Esophagus muscularis mucosa (tissue), 4 donors: ENCODE measurements at regions not wholly inside any gene's neighbourhood (a gene's known extent, or its start where the extent isn't known, plus 50 kb on each side); places are given as distances from the start of the nearest gene placed in this dataset.

Experiments
- DNase-seq: peaks from one replicate; pipeline ENCODE4 v3.0.0-alpha.2; 2017; ENCODE audit errors: extremely low spot score
- H3K27ac ChIP-seq, 4 donors: fragments of 200-600 bp; sonication (generic); replicated peaks in 1 of 4; 1 replicate in 3 of 4; 2 replicates in 1 of 4; pipeline ENCODE4 v1.5.1; 2016 to 2019; ENCODE audit warnings: mild to moderate bottlenecking in 1 of 4
- H3K27me3 ChIP-seq, 4 donors: fragments of 200-600 bp; sonication (generic); one replicate each; pipeline versions ENCODE4 v1.5.1 to v1.6.0; 2016 to 2019
- H3K36me3 ChIP-seq, 4 donors: fragments of 200-600 bp; sonication (generic); one replicate each; pipeline ENCODE4 v1.5.1; 2016 to 2019
- H3K4me1 ChIP-seq, 4 donors: fragments of 200-600 bp; sonication (generic); one replicate each; pipeline ENCODE4 v1.5.1; 2016 to 2019
- H3K4me3 ChIP-seq, 4 donors: fragments of 200-600 bp; sonication (generic); 1 replicate in 2 of 4; 2 replicates in 2 of 4; pipeline ENCODE4 v1.5.1; 2016 to 2019; ENCODE audit warnings: mild to moderate bottlenecking in 4 of 4, moderate library complexity in 1 of 4
- H3K9me3 ChIP-seq, 4 donors: fragments of 200-600 bp; sonication (generic); 1 replicate in 3 of 4; 2 replicates in 1 of 4; pipeline ENCODE4 v1.5.1; 2016 to 2019
- EP300 ChIP-seq: sonication (generic); formaldehyde crosslinking; IDR thresholded peaks from one replicate; pipeline ENCODE4 v1.6.1; 2017; ENCODE audit warnings: antibody characterized with exemption
- POLR2A ChIP-seq: fragments of 450-650 bp; IDR thresholded peaks from one replicate; pipeline ENCODE4 v1.6.1; 2017; ENCODE audit warnings: antibody characterized with exemption, moderate library complexity, mild to moderate bottlenecking, low read depth
- POLR2AphosphoS5 ChIP-seq, 2 donors: sonication (generic); formaldehyde crosslinking; IDR thresholded peaks; one replicate each; pipeline ENCODE4 v1.6.1; 2017; ENCODE audit warnings: antibody characterized with exemption in 2 of 2
- WGBS: methylation state at CpG from one replicate; pipeline ENCODE4 v1.1.5; 2018; 5-methylcytosine and 5-hydroxymethylcytosine counted together
- intact Hi-C: fragments of 100-400 bp; cut with DNase I; formaldehyde crosslinking; loops from one replicate; pipeline ENCODE4 v1.15.1; 2023
- TF ChIP-seq, protein P1 (sequence below), 3 experiments: fragments of 200-600 bp in 2 of 3; fragments of 450-650 bp in 1 of 3; sonication (generic) in 2 of 3; IDR thresholded peaks; one replicate each; pipeline ENCODE4 v1.5.1; 2017 to 2019; ENCODE audit warnings: antibody characterized with exemption in 3 of 3, mild to moderate bottlenecking in 2 of 3, moderate library complexity in 1 of 3

DNA sequence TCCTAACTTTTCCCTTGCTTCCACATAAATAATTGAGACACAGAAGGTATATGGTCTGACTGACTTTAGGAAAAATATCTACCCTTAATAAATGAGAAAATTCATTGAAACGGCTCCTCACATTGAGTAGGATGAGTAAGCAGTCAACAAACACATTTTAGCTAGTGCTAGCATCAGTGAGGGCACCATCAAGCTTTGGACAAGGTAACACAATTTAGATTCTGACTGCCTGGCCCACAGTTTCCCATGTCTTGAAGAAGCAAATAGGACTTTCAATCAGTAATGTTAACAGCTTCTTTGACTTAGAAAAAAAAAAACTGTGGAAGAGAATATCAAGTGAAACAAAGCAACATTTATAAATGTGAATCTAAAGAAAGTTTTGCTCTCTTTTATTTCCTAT, 70.1 kb upstream of the MBNL1 start:
- Histone ChIP-seq H3K36me3 (no peaks in the 10 kb centered on the region), H3K4me3 (no peak overlapping the region), H3K9me3 (no peaks in the 10 kb centered on the region), H3K27me3 (no peaks in the 10 kb centered on the region), H3K27ac (peak overlapping the region; percentile 82 to 84 (median 84)), H3K4me1 (peaks cover 21 to 76% (median 61%) of the 10 kb centered on the region in 4 donors)
- intact Hi-C loops: no loop called here
- DNase-seq: no peak
- no peak for TF ChIP-seq EP300
- TF ChIP-seq, protein P1, sequence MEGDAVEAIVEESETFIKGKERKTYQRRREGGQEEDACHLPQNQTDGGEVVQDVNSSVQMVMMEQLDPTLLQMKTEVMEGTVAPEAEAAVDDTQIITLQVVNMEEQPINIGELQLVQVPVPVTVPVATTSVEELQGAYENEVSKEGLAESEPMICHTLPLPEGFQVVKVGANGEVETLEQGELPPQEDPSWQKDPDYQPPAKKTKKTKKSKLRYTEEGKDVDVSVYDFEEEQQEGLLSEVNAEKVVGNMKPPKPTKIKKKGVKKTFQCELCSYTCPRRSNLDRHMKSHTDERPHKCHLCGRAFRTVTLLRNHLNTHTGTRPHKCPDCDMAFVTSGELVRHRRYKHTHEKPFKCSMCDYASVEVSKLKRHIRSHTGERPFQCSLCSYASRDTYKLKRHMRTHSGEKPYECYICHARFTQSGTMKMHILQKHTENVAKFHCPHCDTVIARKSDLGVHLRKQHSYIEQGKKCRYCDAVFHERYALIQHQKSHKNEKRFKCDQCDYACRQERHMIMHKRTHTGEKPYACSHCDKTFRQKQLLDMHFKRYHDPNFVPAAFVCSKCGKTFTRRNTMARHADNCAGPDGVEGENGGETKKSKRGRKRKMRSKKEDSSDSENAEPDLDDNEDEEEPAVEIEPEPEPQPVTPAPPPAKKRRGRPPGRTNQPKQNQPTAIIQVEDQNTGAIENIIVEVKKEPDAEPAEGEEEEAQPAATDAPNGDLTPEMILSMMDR (IDR thresholded peaks at IDR 0.05): no peak
- TF ChIP-seq POLR2AphosphoS5 (IDR thresholded peaks at IDR 0.05): no peak
- TF ChIP-seq POLR2A: no peak
- WGBS: 61% methylated on average over 1 of the region's 1 CpG

DNA sequence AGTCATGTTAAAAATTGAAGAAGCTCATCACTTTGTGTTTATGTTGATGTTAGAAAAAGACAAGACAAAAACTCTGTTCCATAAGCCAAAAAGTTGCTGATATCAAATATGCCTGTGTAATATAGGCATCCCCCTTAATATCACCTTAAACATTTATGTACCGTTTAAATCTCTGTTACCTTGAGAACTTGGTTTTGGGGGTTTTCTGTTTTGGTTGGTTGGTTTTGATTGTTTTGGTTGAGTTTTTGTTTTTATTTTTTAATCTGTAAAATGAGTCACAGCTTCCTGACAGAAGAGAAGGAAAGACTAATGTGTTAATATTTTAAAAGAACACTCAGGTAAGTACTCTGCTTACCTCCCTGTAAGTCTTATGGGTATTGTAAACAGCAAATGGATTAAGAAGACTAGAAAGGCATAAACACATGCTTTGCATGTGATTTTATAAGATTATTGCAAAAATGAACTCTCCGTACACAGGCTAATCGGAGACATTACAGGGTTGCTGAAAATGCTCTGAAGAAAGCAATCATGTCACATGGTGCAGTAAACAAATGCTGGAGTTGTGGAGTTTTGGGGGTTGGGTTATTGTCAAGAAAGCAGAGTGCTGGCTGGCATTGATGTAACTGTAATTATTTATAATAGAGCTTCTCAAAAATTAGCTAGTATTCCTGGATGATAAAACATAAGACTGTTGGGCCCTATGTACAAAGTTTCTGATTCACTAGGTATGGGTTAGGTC, 69.5 kb upstream of the MBNL1 start:
- Histone ChIP-seq H3K27me3 (no peaks in the 10 kb centered on the region), H3K4me1 (peaks cover 21 to 76% (median 61%) of the 10 kb centered on the region in 4 donors), H3K4me3 (peak overlapping the region in 3 of 4 donors; percentile 8 to 40 (median 13)), H3K27ac (peak overlapping the region; percentile 82 to 84 (median 84)), H3K36me3 (no peaks in the 10 kb centered on the region), H3K9me3 (no peaks in the 10 kb centered on the region)
- TF ChIP-seq POLR2A (no peak), POLR2AphosphoS5 (IDR thresholded peaks at IDR 0.05) (no peak)
- TF ChIP-seq, protein P1 (IDR thresholded peaks at IDR 0.05): no peak
- intact Hi-C loops: no loop called here
- WGBS: 65% methylated on average over 3 of the region's 3 CpGs
- no peak for DNase-seq

DNA sequence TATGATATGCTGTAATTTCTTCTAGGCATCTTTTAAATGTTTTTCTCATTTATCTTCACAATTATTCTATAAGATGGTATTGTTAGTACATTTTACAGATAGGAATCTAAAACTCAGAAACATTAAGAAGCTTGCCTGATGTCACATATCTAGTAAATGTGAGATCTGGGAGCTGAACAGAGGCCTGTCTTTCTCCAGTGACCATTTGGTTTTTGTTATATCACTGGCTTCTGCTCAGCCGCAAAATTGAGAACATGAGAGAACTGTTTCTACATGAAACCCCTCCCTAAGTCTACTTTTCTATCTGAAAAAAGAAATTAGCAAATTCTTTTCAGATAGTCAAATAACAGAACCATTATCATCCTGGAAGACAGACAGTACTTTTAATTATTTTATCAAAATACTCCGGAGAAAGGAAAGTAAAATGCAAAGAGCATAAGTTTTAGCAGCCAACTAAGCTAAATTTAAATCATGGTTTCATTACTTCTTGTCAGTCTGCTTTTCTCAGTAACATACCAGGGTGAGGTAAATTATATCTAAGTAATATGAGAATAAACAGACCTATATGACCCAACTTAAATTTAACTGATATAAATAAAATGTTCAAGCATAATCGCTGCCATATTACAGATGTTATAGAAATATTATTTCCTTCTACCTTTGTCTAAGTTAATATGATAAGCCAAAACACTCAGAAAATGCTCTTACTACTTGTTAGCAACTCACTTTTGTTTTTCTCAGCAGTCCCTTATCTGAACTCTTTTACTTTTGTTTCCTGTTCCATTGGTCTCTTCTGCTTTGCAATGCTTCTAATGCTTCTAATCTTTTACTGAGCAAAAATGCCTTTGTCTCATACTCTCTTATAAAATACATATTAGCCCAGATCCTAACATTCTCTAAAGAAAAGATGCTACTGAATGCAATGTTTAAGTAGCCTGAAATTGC, 68.0 kb upstream of the MBNL1 start:
- Histone ChIP-seq H3K27me3 (no peaks in the 10 kb centered on the region), H3K4me3 (peak overlapping the region; percentile 17 to 46 (median 38)), H3K4me1 (peaks cover 21 to 79% (median 66%) of the 10 kb centered on the region in 4 donors), H3K36me3 (no peaks in the 10 kb centered on the region), H3K27ac (peak overlapping the region; percentile 82 to 84 (median 84)), H3K9me3 (no peaks in the 10 kb centered on the region)
- 19% methylated on average over 3 of the region's 3 CpGs for WGBS
- DNase-seq: no peak
- TF ChIP-seq POLR2A: no peak
- no peak for TF ChIP-seq POLR2AphosphoS5 (IDR thresholded peaks at IDR 0.05)
- TF ChIP-seq, protein P1 (IDR thresholded peaks at IDR 0.05): no peak
- TF ChIP-seq EP300: no peak
- intact Hi-C loops: no loop called here

DNA sequence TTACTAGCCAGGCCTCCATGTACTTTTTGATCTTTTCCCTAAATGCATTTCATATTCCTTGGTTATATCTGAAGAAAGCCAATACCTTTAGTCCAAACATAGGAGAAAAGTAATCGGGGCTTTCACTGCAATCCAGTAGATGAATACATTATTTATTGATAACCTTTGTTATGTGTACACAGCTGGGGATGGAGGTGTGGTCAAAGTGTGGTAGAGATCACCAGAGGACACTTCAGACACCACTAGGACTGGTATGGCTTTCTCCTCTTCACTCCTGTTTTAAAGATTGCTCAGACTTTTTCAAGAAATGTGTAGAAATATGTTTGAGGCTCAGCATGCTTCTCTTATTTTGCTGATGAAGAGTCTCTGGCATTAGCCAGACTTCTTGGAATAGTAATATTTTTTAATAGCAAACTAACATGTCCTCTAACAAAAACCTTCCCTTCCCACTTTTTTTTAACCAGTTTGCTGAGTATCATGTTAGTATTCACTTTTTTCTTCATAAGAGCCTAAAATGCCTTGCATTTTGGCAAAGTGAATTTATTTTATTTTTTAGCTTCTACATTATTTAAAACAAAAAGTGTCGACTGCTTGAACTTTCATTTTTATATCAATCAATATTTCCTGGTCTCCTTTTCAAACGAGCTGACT, 65.6 kb upstream of the MBNL1 start:
- peak overlapping the region; percentile 82 to 84 (median 84) for H3K27ac ChIP-seq
- WGBS: 20% methylated on average over 3 of the region's 3 CpGs
- intact Hi-C loops: no loop called here
- H3K4me3 ChIP-seq: peak overlapping the region; percentile 38 to 50 (median 46)
- DNase-seq: no peak
- TF ChIP-seq POLR2AphosphoS5 (IDR thresholded peaks at IDR 0.05) (no peak), EP300 (no peak), POLR2A (no peak)
- TF ChIP-seq, protein P1 (IDR thresholded peaks at IDR 0.05): no peak
- H3K4me1 ChIP-seq: peaks cover 12 to 74% (median 67%) of the 10 kb centered on the region in 4 donors
- H3K27me3 ChIP-seq: no peaks in the 10 kb centered on the region
- H3K9me3 ChIP-seq: no peaks in the 10 kb centered on the region
- H3K36me3 ChIP-seq: no peaks in the 10 kb centered on the region
